Stimulated activated CD4-positive, alpha-beta T cell treated with anti-CD3 and anti-CD28 coated beads, TNF-alpha, amount 100 ng/mL, for 4 hours (primary cell): ENCODE measurements at regions not wholly inside any gene's neighbourhood (a gene's known extent, or its start where the extent isn't known, plus 50 kb on each side); places are given as distances from the start of the nearest gene placed in this dataset.
"Not testable (repeated sequence)": the region's sequence is repeated elsewhere in the genome, so short reads cannot be mapped to it uniquely, and the experiment has no call there.

ENCODE experiments used
- DNase-seq, 3 experiments: peaks; one replicate each; pipeline ENCODE4 v3.0.0-alpha.2; 2020; ENCODE audit warnings: low read depth in 3 of 3

- DNase-seq = no peak
These were observed 54.3 kb upstream of the CIT start for GRCh38 chr12:119931402-119931801.

DNA sequence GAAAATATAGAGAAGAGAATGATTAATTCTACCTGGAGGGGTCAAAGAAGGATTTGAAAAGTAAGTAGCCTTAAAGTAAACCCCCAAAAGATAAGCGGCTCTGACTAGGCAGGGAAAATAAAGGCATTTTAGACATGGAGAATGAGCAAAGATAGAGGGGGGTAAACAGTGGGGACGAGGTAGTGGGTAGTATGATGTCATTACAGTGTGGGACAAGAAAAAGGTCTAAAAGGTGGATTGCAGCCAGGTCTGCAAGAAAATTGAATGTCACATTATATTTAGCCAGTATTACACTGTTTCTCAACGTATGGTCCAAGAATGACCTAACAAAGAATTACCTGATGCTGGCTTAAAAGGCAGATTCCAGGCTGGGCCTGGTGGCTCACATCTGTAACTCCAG, 55.8 kb upstream of the CIT start:
- no peak for DNase-seq

DNA sequence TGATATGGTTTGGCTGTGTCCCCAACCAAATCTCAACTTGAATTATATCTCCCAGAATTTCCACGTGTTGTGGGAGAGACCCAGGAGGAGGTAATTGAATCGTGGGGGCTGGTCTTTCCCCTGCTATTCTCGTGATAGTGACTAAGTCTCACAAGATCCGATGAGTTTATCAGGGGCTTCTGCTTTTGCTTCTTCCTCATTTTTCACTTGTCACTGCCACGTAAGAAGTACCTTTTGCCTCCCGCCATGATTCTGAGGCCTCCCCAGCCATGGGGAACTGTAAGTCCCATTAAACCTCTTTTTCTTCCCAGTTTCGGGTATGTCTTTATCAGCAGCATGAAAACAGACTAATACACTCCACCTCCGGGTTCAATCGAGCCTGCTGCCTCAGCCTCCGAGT, 54.3 kb upstream of the BICDL1 start:
- DNase-seq = not testable (repeated sequence)

- no peak for DNase-seq
These were observed 52.2 kb upstream of the BICDL1 start for GRCh38 chr12:119936705-119937311.

DNA sequence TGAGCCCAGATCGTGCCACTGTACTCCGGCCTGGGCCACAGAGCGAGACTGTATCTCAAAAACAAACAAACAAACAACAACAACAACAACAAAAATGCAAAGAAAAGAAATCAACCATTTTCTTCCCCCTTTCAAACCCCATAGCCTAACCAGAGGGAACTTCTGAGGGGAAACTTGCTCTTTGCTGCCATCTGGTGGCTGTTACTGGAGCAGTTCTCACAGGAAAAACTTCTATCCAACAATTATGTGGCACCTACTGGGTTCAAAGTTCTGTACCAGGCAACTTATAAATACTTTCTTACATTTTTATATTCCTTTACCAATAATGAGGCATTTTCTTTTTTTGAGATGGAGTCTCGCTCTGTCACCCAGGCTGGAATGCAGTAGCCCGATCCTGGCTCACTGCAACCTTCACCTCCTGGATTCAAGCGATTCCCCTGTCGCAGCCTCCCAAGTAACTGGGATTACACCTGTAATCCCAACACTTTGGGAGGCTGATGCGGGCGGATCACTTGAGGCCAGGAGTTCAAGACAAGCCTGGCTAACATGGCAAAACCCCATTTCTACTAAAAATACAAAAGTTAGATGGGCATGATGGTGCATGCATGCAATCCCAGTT, 50.9 kb upstream of the BICDL1 start:
- DNase-seq = peak; percentile 47 to 57 (median 47)
